Urinary bladder (tissue), 3 donors: ENCODE measurements at regions not wholly inside any gene's neighbourhood (a gene's known extent, or its start where the extent isn't known, plus 50 kb on each side); places are given as distances from the start of the nearest gene placed in this dataset.

Source experiments
- DNase-seq: peaks from one replicate; pipeline ENCODE4 v3.0.0-alpha.2; 2015; ENCODE audit errors: extremely low spot score
- H3K27ac ChIP-seq: one replicate; pipeline ENCODE4 v1.5.1; 2013; ENCODE audit warnings: low read depth, mild to moderate bottlenecking, moderate library complexity
- H3K36me3 ChIP-seq: one replicate; pipeline ENCODE4 v1.6.1; 2013; ENCODE audit warnings: mild to moderate bottlenecking, moderate library complexity; ENCODE audit not compliant: insufficient read depth
- H3K4me1 ChIP-seq: one replicate; pipeline ENCODE4 v1.6.1; 2013; ENCODE audit warnings: mild to moderate bottlenecking, moderate library complexity; ENCODE audit not compliant: insufficient read depth
- H3K4me3 ChIP-seq: one replicate; pipeline ENCODE4 v1.5.1; 2013; ENCODE audit warnings: low read depth, low read length
- WGBS: extraction: QIAGEN DNeasy Blood & Tissue Kit; methylation state at CpG from one replicate; pipeline ENCODE4 v1.1.7; 2013; 5-methylcytosine and 5-hydroxymethylcytosine counted together
- donor health status: healthy with polysubstance abuse.
- donor health status: healthy.

DNA sequence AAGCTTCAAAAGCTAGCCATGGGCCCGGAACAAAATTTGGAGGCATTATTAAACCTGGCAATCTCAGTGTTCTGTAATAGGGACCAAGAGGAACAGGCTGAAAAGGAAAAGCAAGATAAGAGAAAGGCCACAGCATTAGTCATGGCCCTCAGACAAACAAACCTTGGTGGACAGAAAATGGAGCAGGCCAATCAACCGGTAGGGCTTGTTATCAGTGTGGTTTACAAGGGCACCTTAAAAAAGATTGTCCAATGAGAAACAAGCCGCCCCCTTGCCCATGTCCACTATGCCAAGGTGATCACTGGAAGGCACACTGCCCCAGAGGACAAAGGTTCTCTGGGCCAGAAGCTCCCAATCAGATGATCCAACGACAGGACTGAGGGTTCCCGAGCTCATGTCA is 653.9 kb upstream of the TMEM132C start:
- H3K27ac ChIP-seq: no peak overlapping the region
- 63% methylated on average over 5 of the region's 5 CpGs for WGBS
- no peaks in the 10 kb centered on the region for H3K36me3 ChIP-seq
- H3K4me3 ChIP-seq: no peak overlapping the region
- no peak for DNase-seq
- no peaks in the 10 kb centered on the region for H3K4me1 ChIP-seq

DNA sequence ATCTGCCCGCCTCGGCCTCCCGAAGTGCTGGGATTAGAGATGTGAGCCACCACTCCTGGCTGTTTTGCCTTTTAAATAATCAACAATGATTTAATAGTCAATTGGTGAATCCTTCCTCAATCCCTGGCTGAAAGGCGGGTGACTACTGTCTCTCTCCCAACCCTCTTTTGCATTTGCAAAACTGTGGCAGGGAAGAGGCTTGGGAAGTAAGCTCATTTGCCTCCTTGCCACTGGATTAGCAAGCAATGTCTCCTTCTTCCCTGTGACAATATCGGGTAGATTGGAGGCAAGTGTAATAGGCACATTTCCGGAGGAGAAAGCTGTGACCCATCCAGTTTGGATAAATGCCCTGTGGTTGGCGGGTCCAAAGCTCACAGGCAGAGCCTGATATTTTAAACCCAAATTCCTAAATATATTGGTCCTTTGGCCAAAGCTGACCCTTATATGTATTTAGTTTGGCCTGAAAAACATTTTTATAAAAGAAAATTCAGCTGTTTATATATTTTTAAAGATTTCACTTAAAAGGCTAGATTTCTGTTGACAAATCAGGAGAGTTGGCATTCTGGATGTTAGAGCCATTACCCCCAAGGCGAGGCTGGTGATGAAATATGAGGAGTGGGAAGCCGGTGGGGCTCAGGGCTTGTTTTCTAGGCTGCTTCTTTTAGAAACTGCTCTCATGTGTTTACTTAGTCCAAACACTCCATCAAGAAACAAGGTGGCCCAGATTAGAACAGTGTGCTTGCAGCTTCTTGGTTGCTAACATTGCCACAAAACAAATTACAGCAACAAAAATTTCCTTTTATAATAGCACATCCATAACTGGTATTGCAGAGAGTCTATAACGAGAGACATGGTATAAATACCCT is 646.9 kb upstream of the TMEM132C start:
- no peaks in the 10 kb centered on the region for H3K36me3 ChIP-seq
- H3K4me3 ChIP-seq: no peak overlapping the region
- H3K27ac ChIP-seq: no peak overlapping the region
- no peaks in the 10 kb centered on the region for H3K4me1 ChIP-seq
- no peak for DNase-seq
- WGBS: 51% methylated on average over 10 of the region's 10 CpGs

DNA sequence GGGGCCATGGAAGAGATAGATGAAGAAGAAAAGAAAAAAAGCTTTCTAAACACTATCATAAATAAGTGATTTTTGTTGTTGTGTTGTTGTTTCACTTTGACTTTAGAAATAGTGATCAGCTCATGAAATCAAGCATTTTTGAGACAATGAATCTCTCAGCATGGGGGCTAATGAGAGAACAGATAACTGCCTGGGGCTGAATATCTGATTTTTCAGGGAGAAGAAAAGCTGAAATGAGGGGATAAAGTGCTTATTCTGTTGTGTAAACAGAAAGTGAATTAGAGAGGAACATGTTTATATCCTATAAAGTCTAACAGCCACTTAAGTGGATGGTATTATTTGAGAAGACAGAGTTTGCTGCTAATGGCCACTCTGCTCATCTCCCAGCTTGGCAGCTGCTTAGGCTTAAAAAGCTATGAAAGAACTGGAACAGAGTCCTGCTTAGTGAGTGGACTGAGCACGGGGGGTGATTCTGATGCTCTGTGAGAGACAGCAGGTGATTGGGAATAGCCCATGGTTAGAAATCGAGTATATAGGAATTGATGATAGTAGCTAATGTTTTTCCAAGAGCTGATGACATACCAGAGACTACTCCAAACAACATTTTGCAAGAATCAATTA is 646.1 kb upstream of the TMEM132C start:
- WGBS: 24% methylated on average over 2 of the region's 2 CpGs
- DNase-seq: peak; percentile 32
- no peaks in the 10 kb centered on the region for H3K36me3 ChIP-seq
- H3K4me3 ChIP-seq: no peak overlapping the region
- no peak overlapping the region for H3K27ac ChIP-seq
- H3K4me1 ChIP-seq: no peaks in the 10 kb centered on the region

DNA sequence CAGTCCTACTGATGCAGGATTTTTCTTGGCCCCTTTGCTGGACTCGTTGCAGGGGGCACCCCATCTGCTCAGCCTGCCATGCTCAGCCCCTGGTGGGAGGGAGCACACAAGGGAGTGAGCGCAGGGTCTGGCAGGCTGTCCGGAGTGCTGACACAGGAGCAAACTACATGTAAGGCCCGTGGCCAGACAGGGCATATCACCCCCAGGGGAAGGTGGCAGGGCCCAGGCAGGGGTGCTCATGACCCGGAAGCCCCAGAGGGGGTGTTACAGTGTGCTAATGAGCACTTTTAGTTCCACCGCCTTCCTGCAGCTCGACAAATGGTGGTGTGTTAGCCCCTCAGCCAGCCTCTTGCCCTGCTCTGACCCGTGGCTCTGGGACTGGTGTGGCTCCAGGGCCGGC is 645.6 kb upstream of the TMEM132C start:
- no peak overlapping the region for H3K4me3 ChIP-seq
- H3K27ac ChIP-seq: no peak overlapping the region
- no peak for DNase-seq
- no peaks in the 10 kb centered on the region for H3K36me3 ChIP-seq
- H3K4me1 ChIP-seq: no peaks in the 10 kb centered on the region
- WGBS: 63% methylated on average over 9 of the region's 9 CpGs

DNA sequence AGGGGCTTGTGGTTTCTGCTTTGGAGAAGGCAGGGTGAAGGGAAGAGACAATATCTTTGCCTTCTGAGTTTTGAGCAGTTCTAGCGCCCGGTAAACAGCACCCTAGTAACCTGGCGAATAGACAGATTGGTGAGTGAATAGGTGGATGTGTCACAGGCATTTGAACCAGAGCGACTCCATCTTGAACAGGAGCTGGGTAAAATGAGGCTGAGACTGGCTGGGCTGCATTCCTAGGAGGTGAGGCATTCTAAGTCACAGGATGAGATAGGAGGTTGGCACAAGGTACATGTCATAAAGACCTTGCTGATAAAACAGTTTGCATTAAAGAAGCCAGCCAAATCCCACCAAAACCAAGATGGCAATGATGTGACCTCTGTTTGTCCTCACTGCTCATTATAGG is 643.6 kb upstream of the TMEM132C start:
- H3K27ac ChIP-seq: no peak overlapping the region
- H3K4me3 ChIP-seq: no peak overlapping the region
- 88% methylated on average over 4 of the region's 4 CpGs for whole genome bisulfite sequencing
- no peak for DNase-seq
- H3K36me3 ChIP-seq: no peaks in the 10 kb centered on the region
- H3K4me1 ChIP-seq: no peaks in the 10 kb centered on the region

DNA sequence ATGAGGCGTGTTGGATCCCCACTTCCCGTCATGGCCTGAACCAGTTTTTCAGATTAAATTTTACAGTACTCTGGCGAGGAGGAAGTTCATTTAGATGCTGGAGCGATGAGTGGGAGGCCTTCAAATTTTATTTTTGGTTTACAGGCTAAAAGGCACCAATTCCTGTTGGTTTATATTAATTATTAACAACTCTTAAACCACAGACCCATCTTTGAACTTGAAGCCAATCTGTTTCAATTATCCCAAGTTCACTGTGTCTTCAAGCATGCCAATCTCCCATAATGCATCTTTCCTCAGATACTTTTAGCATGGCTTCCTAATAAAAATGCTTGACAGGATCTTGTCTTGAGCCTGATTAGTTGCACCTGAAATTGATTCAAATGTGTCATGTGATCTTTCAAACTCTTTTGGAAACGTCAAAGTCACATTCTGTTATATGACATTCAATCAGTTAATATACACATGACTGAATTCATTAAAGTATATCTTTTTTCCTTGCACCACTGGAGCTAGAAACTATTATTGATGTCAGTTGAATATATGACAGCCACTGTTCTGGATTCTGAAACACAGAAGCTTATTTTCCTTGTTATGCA is 641.7 kb upstream of the TMEM132C start:
- Histone ChIP-seq H3K4me3 (no peak overlapping the region), H3K27ac (no peak overlapping the region), H3K36me3 (no peaks in the 10 kb centered on the region), H3K4me1 (no peaks in the 10 kb centered on the region)
- no peak for DNase-seq
- WGBS: 74% methylated on average over 5 of the region's 5 CpGs

DNA sequence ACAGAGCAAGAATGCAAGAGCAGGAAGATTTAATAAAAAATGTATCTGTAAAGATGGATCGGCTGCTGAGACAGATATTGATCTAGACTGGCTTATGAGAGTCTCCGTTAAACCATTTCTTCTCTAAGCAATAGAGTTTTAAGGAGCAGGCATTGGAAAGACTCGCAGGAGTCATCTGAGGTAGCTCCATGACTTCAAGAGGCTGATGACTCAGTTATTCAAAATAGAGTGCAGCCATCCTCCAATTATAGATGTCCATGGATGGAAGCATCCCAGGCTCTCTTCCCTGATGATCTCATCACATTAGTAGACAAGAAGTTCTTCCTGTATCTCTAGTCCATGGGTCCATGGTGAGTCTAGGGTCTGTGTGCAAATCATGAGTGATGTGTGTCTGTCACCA is 638.3 kb upstream of the TMEM132C start:
- H3K36me3 ChIP-seq: no peaks in the 10 kb centered on the region
- DNase-seq: no peak
- WGBS: 68% methylated on average over 3 of the region's 3 CpGs
- no peak overlapping the region for H3K4me3 ChIP-seq
- no peaks in the 10 kb centered on the region for H3K4me1 ChIP-seq
- H3K27ac ChIP-seq: no peak overlapping the region

DNA sequence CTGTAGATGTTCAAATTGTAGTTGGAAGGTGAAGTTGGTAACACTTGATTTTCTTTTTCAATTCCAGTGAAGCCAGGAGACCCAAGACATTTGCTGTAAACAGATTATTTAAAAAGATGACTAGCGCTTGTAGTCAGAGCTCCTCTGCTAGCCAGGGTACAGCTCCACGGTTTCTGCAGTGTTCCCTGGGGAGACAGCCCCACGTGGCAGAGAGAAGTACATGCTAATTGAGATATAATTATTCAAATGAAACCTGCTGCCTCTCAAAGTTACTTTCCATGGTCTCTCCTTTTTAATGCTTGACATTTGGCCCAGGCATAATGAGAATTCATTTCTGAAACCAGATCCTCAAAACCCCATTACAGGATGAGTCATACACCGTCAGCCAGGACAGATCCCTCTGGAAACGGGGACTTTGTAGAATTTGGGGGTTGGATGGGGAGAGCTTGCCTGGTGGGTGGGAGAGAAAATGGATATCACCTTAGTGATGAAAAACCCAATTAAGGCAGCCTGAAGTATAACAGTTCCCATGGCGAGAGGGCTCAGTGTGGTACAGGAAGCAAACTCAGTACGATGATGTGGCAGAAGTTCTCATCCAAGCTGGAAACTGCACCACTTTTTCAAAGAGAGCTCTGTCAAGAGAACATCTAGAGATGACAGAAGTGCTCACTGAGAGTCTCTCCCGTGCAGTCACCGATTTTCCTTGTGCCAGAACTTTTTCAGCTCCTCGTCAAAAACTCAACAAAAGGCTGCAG is 637.7 kb upstream of the TMEM132C start:
- Histone ChIP-seq H3K27ac (no peak overlapping the region), H3K36me3 (no peaks in the 10 kb centered on the region), H3K4me1 (no peaks in the 10 kb centered on the region), H3K4me3 (no peak overlapping the region)
- no peak for DNase-seq
- WGBS: 68% methylated on average over 10 of the region's 10 CpGs

DNA sequence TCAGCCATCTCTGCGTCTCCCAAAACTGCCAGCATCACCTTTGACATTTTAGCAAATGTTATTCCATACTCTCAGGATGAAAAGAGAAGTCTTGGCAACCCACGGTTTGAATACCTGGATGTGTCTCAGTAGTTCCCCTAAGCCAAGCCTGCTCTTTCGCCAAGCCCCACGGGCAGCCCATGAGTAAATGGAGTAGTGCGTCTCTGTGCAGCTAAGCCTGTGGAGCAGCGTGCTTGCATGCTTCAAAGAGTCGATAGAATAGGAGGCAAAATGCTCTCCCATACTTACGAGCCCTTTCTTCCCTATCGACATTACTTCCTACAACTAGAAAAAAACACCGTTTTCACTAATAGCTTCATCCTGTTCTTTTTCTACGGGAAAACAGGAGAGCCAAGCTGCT is 634.5 kb upstream of the TMEM132C start:
- Histone ChIP-seq H3K36me3 (no peaks in the 10 kb centered on the region), H3K4me1 (no peaks in the 10 kb centered on the region), H3K27ac (no peak overlapping the region), H3K4me3 (no peak overlapping the region)
- WGBS: 72% methylated on average over 11 of the region's 11 CpGs
- no peak for DNase-seq

DNA sequence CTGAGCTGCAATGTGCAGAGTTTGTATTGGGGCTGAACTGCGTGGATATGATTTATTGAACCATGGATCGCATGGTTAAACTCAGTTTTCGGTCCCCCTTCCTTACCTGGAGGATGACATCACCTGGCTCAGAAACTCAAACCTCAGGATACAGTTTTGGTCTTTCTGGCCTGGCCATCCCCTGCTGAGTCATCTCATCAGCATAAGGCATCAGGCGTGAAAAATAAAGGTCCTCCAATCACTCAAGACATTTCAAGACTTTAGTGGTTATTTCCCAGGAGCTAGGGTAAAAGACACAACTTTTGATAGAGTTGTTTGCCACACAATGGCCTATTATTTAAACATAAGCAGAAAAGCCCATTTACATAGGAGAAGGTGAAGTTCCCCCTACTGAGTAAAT is 631.1 kb upstream of the TMEM132C start:
- WGBS: 89% methylated on average over 4 of the region's 4 CpGs
- Histone ChIP-seq H3K4me1 (no peaks in the 10 kb centered on the region), H3K27ac (no peak overlapping the region), H3K36me3 (no peaks in the 10 kb centered on the region), H3K4me3 (no peak overlapping the region)
- DNase-seq: no peak

DNA sequence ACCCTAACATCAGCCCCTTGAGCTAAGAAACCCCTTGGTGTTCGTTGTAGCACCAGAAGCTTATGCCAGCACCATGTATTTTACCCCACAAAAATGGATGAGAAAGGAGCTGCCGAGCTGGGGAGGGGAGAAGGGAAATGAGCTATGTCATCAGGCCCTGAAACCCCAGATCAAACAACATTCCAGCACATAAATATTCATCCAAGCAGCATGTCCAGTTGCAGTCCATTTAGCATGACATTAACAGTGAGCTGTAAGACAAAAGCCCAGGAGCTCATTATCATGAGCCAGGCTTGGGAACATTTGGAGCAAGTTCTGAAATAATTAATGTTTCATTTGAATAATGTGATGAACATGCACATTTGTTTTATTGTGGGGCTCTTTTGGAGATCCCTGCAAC is 630.1 kb upstream of the TMEM132C start:
- Histone ChIP-seq H3K27ac (no peak overlapping the region), H3K36me3 (no peaks in the 10 kb centered on the region), H3K4me1 (no peaks in the 10 kb centered on the region), H3K4me3 (no peak overlapping the region)
- WGBS: 35% methylated on average over 2 of the region's 2 CpGs
- DNase-seq: no peak

DNA sequence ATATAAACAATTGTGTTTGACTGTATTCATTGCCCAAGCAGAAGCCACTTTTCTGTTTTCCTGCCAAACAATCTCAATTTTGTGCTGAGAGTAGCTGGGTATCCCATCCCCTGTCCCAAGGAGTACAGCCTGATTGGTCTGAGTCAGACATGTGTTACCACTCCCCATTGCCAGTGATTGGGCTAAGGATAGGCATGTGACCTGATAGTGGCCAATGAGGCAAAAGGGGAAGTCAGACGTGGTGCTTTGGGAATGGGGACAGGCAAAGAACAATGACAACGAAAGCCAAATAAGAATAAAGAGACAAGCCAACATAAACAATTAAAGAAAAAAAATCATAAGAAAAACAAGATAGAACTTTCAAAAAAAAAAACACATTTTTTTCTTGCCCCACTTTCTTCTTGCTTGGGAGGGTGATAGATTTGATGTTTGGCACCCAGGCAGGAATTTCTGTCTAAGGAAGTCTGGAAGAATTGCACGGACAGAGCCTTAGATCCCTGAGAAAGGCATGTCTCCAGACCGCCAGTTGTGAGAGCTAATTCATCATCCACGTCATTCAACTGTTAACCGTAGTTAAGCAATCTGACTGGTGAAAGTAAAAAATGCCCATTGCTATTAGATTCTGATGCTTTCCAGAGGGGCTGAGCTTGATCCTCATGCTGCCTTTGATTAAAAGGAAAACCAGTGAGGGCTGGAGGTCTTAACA is 626.6 kb upstream of the TMEM132C start:
- H3K4me1 ChIP-seq: no peaks in the 10 kb centered on the region
- 66% methylated on average over 6 of the region's 6 CpGs for WGBS
- H3K27ac ChIP-seq: no peak overlapping the region
- no peak overlapping the region for H3K4me3 ChIP-seq
- no peaks in the 10 kb centered on the region for H3K36me3 ChIP-seq
- no peak for DNase-seq

DNA sequence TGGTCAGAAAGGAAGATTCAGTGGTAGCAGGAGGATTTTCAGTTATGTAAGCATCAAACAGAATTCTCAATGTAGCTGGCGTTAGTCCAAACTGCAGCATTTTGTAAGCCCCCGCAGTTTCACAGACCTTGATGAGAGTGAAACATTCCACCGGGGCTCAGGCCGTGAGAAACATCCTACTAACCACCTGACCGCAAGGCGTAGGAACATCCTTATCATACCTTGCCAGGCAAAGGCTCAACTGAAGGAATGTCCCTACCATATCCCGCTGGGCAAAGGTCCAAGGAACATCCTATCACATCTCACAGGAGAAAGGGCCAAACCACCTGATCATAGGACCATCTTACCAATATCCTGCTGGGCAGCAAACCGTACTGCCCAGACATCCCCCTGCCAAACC is 624.8 kb upstream of the TMEM132C start:
- DNase-seq: no peak
- H3K27ac ChIP-seq: no peak overlapping the region
- no peaks in the 10 kb centered on the region for H3K36me3 ChIP-seq
- WGBS: 85% methylated on average over 8 of the region's 8 CpGs
- no peaks in the 10 kb centered on the region for H3K4me1 ChIP-seq
- H3K4me3 ChIP-seq: no peak overlapping the region
